MCF 10A (cell line): ENCODE measurements at regions not wholly inside any gene's neighbourhood (a gene's known extent, or its start where the extent isn't known, plus 50 kb on each side); places are given as distances from the start of the nearest gene placed in this dataset.

Experiments
- BruUV-seq: library from RNA; stranded (reverse); fragments of 400-500 nt; replicated peaks from 2 replicates; lab custom pipeline; 2021; lab: Mats Ljungman, UMichigan
- CTCF ChIA-PET: fragments of 300-600 bp; sonication (Branson Sonifier 250); formaldehyde crosslinking; extraction: SDS; loops from one replicate; lab custom pipeline; 2021; ENCODE audit warnings: antibody characterized with exemption, inconsistent platforms; lab: Yijun Ruan, JAX
- POLR2A ChIA-PET: fragments of 300-600, 350-650 bp; sonication (Branson Sonifier 250); formaldehyde crosslinking; extraction: SDS; loops from one replicate; lab custom pipeline; 2020; ENCODE audit warnings: antibody characterized with exemption, inconsistent platforms; lab: Yijun Ruan, JAX
- DNase-seq: peaks from one replicate; pipeline ENCODE4 v3.0.0-alpha.2; 2018; ENCODE audit not compliant: unreplicated experiment
- H3K27ac Mint-ChIP-seq: one replicate; pipeline ENCODE4 v1.8.0; 2022; ENCODE audit warnings: mild to moderate bottlenecking, low read depth, mixed read lengths; ENCODE audit not compliant: unreplicated experiment
- H3K27me3 Mint-ChIP-seq: one replicate; pipeline ENCODE4 v1.8.0; 2022; ENCODE audit warnings: mixed read lengths; ENCODE audit not compliant: insufficient read depth, unreplicated experiment
- H3K36me3 Mint-ChIP-seq: one replicate; pipeline ENCODE4 v1.8.0; 2022; ENCODE audit warnings: mild to moderate bottlenecking, moderate library complexity, mixed read lengths; ENCODE audit not compliant: insufficient read depth, unreplicated experiment
- H3K4me1 Mint-ChIP-seq: one replicate; pipeline ENCODE4 v1.8.0; 2022; ENCODE audit warnings: mixed read lengths; ENCODE audit not compliant: insufficient read depth, unreplicated experiment
- H3K4me3 Mint-ChIP-seq: one replicate; pipeline ENCODE4 v1.8.0; 2022; ENCODE audit warnings: mild to moderate bottlenecking, moderate library complexity, mixed read lengths; ENCODE audit not compliant: unreplicated experiment
- H3K9me3 Mint-ChIP-seq: one replicate; pipeline ENCODE4 v1.8.0; 2022; ENCODE audit warnings: mixed read lengths; ENCODE audit not compliant: unreplicated experiment
- intact Hi-C: fragments of 100-400 bp; cut with micrococcal nuclease; formaldehyde crosslinking; loops from 2 replicates; pipeline ENCODE4 v1.14.1; 2022
- TF ChIP-seq, protein P1 (sequence below): fragments of 200-600 bp; IDR thresholded peaks from one replicate; pipeline ENCODE4 v1.8.0; 2022; ENCODE audit warnings: antibody characterized with exemption, mild to moderate bottlenecking; ENCODE audit not compliant: unreplicated experiment

DNA sequence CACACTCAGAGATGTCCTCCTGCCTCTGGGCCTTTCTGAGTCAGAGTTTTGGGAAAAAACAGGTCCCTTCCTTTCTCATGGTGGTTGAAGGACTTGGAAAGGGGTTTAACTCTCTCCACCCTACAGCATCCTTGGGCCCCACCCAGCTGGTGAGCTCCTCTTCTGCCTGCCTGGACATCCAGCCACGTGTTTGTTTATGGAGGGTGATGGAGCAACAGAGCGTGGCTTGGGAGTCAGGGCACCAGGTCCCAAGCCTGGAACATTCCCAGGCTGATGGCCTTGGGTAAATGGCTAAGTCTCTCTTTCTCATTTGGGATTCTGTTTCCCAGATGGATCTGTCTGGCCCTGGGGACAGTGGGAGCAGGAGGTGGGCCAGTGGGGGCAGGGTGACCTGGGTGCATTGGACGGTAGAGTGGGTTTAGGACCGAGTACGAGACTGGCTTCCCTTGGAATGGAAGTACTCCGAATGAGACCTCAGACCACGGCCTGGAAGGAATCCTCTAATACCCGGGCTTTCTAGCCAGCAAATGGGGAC, 141.1 kb upstream of the IRX2 start:
- TF ChIP-seq, protein P1, sequence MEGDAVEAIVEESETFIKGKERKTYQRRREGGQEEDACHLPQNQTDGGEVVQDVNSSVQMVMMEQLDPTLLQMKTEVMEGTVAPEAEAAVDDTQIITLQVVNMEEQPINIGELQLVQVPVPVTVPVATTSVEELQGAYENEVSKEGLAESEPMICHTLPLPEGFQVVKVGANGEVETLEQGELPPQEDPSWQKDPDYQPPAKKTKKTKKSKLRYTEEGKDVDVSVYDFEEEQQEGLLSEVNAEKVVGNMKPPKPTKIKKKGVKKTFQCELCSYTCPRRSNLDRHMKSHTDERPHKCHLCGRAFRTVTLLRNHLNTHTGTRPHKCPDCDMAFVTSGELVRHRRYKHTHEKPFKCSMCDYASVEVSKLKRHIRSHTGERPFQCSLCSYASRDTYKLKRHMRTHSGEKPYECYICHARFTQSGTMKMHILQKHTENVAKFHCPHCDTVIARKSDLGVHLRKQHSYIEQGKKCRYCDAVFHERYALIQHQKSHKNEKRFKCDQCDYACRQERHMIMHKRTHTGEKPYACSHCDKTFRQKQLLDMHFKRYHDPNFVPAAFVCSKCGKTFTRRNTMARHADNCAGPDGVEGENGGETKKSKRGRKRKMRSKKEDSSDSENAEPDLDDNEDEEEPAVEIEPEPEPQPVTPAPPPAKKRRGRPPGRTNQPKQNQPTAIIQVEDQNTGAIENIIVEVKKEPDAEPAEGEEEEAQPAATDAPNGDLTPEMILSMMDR = no peak
- ChIA-PET CTCF (interaction anchor here (0.5 kb wide), 1 partner anchor 268 kb away, joined by 3 read pairs; no protein-coding TSS in a partner anchor), POLR2A (no interaction called here)
- Mint-ChIP-seq H3K27ac (no peak overlapping the region), H3K4me3 (no peak overlapping the region), H3K4me1 (no peaks in the 10 kb centered on the region), H3K9me3 (peaks cover 7% of the 10 kb centered on the region), H3K36me3 (no peaks in the 10 kb centered on the region), H3K27me3 (no peaks in the 10 kb centered on the region)
- DNase-seq = no peak
- intact Hi-C loops = no loop called here
- no TSS peak for BruUV-seq

DNA sequence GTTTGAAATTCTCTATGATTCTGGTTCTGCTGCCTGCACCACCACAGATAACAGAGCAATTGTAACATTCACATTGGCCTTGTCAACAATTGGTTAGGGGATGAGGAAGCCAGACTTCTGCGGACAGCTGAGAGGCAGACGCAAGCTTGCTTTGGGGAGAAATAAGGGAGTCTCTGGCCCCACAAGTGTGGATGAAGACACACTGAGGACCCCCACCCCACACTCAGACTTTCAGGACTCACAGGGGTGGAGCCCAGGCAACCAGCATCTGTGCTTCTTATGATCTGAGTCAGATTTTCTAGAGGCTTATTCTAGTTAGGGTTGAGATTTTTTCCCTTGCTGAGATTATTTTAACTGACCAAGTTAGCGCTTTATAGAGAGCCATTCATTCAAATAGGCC, 140.3 kb upstream of the IRX2 start:
- ChIA-PET POLR2A (no interaction called here), CTCF (interaction anchor here (0.5 kb wide), 1 partner anchor 267 kb away, joined by 3 read pairs; no protein-coding TSS in a partner anchor)
- no peak overlapping the region for H3K4me3 Mint-ChIP-seq
- intact Hi-C loops = no loop called here
- DNase-seq = no peak
- no TSS peak for BruUV-seq
- H3K27ac Mint-ChIP-seq = no peak overlapping the region
- no peaks in the 10 kb centered on the region for H3K36me3 Mint-ChIP-seq
- TF ChIP-seq, protein P1 = no peak
- H3K9me3 Mint-ChIP-seq = peaks cover 7% of the 10 kb centered on the region
- no peaks in the 10 kb centered on the region for H3K4me1 Mint-ChIP-seq
- no peaks in the 10 kb centered on the region for H3K27me3 Mint-ChIP-seq

GRCh38 chr5:2890011-2890410, 138.5 kb upstream of the IRX2 start:
- Mint-ChIP-seq H3K4me3 (no peak overlapping the region), H3K9me3 (peaks cover 2% of the 10 kb centered on the region), H3K27ac (no peak overlapping the region), H3K4me1 (no peaks in the 10 kb centered on the region), H3K36me3 (no peaks in the 10 kb centered on the region), H3K27me3 (no peaks in the 10 kb centered on the region)
- TF ChIP-seq, protein P1 = no peak
- no peak for DNase-seq
- BruUV-seq = no TSS peak
- CTCF ChIA-PET = interaction anchor here (0.6 kb wide), 1 partner anchor 9 kb away, joined by 3 read pairs; no protein-coding TSS in a partner anchor
- intact Hi-C loops = no loop called here
- POLR2A ChIA-PET = interaction anchor here (0.7 kb wide), 1 partner anchor 32 kb away, joined by 3 read pairs; no protein-coding TSS in a partner anchor

- Mint-ChIP-seq H3K27ac (no peak overlapping the region), H3K36me3 (no peaks in the 10 kb centered on the region), H3K4me3 (no peak overlapping the region), H3K9me3 (no peaks in the 10 kb centered on the region), H3K4me1 (no peaks in the 10 kb centered on the region), H3K27me3 (no peaks in the 10 kb centered on the region)
- ChIA-PET CTCF (no interaction called here), POLR2A (no interaction called here)
- TF ChIP-seq, protein P1 = no peak
- BruUV-seq = no TSS peak
- no peak for DNase-seq
- intact Hi-C loops = no loop called here
Observed at GRCh38 chr5:2888520-2889060, 137.1 kb upstream of the IRX2 start.
